NT2/D1 (cell line): ENCODE measurements at regions not wholly inside any gene's neighbourhood (a gene's known extent, or its start where the extent isn't known, plus 50 kb on each side); places are given as distances from the start of the nearest gene placed in this dataset.
"Not testable (repeated sequence)": the region's sequence is repeated elsewhere in the genome, so short reads cannot be mapped to it uniquely, and the experiment has no call there.

Source experiments
- DNase-seq: peaks from one replicate; pipeline ENCODE4 v3.0.0-alpha.2; 2011; ENCODE audit warnings: low read depth, low spot score
- H3K27me3 ChIP-seq: 2 replicates; pipeline ENCODE4 v1.6.0; 2011; ENCODE audit warnings: mild to moderate bottlenecking; ENCODE audit not compliant: insufficient read length, insufficient read depth
- H3K36me3 ChIP-seq: 2 replicates; pipeline ENCODE4 v1.6.1; 2011; ENCODE audit warnings: mild to moderate bottlenecking, low read length, mixed read lengths; ENCODE audit not compliant: insufficient read depth, insufficient read length
- H3K4me1 ChIP-seq: 2 replicates; pipeline ENCODE4 v1.5.1; 2011; ENCODE audit not compliant: insufficient read depth, insufficient read length
- H3K4me3 ChIP-seq: 2 replicates; pipeline ENCODE4 v1.5.1; 2011; ENCODE audit warnings: low read depth; ENCODE audit not compliant: insufficient read length
- H3K9ac ChIP-seq: 2 replicates; pipeline ENCODE4 v1.6.0; 2011; ENCODE audit warnings: low read depth; ENCODE audit not compliant: insufficient read length
- H3K9me3 ChIP-seq: 2 replicates; pipeline ENCODE4 v1.5.1; 2011; ENCODE audit warnings: mild to moderate bottlenecking, low read length; ENCODE audit not compliant: insufficient read depth

GRCh38 chr1:243074224-243074623 is 180.9 kb downstream of the CEP170 start:
- not testable (repeated sequence) for H3K9me3 ChIP-seq, H3K9ac ChIP-seq, H3K4me3 ChIP-seq, DNase-seq, H3K27me3 ChIP-seq, H3K4me1 ChIP-seq, H3K36me3 ChIP-seq

- not testable (repeated sequence) for H3K27me3 ChIP-seq, H3K9me3 ChIP-seq, DNase-seq, H3K4me3 ChIP-seq, H3K9ac ChIP-seq, H3K4me1 ChIP-seq, H3K36me3 ChIP-seq
Observed at GRCh38 chr1:243067056-243067455, 188.0 kb downstream of the CEP170 start.

GRCh38 chr1:243061965-243062364 is 193.1 kb downstream of the CEP170 start:
- not testable (repeated sequence) for H3K27me3 ChIP-seq, DNase-seq

GRCh38 chr1:243055510-243055909 is 199.6 kb downstream of the CEP170 start:
- not testable (repeated sequence) for DNase-seq, H3K27me3 ChIP-seq, H3K36me3 ChIP-seq, H3K9me3 ChIP-seq, H3K4me3 ChIP-seq, H3K9ac ChIP-seq, H3K4me1 ChIP-seq

More at GRCh38 chr1:243061965-243062364, 193.1 kb downstream of the CEP170 start:
- not testable (repeated sequence) for H3K36me3 ChIP-seq, H3K9ac ChIP-seq, H3K9me3 ChIP-seq, H3K4me3 ChIP-seq, H3K4me1 ChIP-seq

GRCh38 chr1:243055091-243055490 is 200.0 kb downstream of the CEP170 start:
- H3K9me3 ChIP-seq, H3K27me3 ChIP-seq, H3K36me3 ChIP-seq, H3K4me3 ChIP-seq, DNase-seq, H3K4me1 ChIP-seq, H3K9ac ChIP-seq: not testable (repeated sequence)

- not testable (repeated sequence) for H3K4me3 ChIP-seq, H3K9ac ChIP-seq, H3K36me3 ChIP-seq, H3K9me3 ChIP-seq, DNase-seq, H3K27me3 ChIP-seq, H3K4me1 ChIP-seq
Observed at GRCh38 chr1:243054681-243055080, 200.4 kb downstream of the CEP170 start.

GRCh38 chr1:243053048-243053447 is 202.0 kb downstream of the CEP170 start:
- not testable (repeated sequence) for H3K27me3 ChIP-seq, H3K36me3 ChIP-seq, H3K9ac ChIP-seq, H3K9me3 ChIP-seq, H3K4me3 ChIP-seq, DNase-seq, H3K4me1 ChIP-seq

GRCh38 chr1:243050613-243051012 is 204.5 kb downstream of the CEP170 start:
- not testable (repeated sequence) for H3K9me3 ChIP-seq, H3K4me3 ChIP-seq, H3K4me1 ChIP-seq, DNase-seq, H3K9ac ChIP-seq, H3K27me3 ChIP-seq, H3K36me3 ChIP-seq

- not testable (repeated sequence) for H3K9ac ChIP-seq, H3K4me3 ChIP-seq, H3K27me3 ChIP-seq, DNase-seq, H3K4me1 ChIP-seq, H3K9me3 ChIP-seq, H3K36me3 ChIP-seq
Observed at GRCh38 chr1:243049716-243050115, 205.4 kb downstream of the CEP170 start.

- H3K27me3 ChIP-seq, H3K4me1 ChIP-seq, H3K9me3 ChIP-seq, H3K4me3 ChIP-seq, H3K36me3 ChIP-seq, H3K9ac ChIP-seq, DNase-seq: not testable (repeated sequence)
Observed at GRCh38 chr1:243021365-243021764, 233.7 kb downstream of the CEP170 start.

GRCh38 chr1:243019030-243019635 is 235.9 kb downstream of the CEP170 start:
- H3K4me1 ChIP-seq, H3K4me3 ChIP-seq, H3K9ac ChIP-seq, H3K9me3 ChIP-seq, DNase-seq, H3K36me3 ChIP-seq, H3K27me3 ChIP-seq: not testable (repeated sequence)

GRCh38 chr1:243010719-243011118 is 244.4 kb downstream of the CEP170 start:
- H3K9ac ChIP-seq, H3K4me1 ChIP-seq, H3K4me3 ChIP-seq, H3K36me3 ChIP-seq, H3K9me3 ChIP-seq, H3K27me3 ChIP-seq: not testable (repeated sequence)
- peak; percentile 13 for DNase-seq
